HG03378 (cell line): ENCODE measurements at regions not wholly inside any gene's neighbourhood (a gene's known extent, or its start where the extent isn't known, plus 50 kb on each side); places are given as distances from the start of the nearest gene placed in this dataset.

Source experiments
- ATAC-seq: cut with Tn5 transposase; IDR thresholded peaks from one replicate; pipeline ENCODE4 v1.9.1; 2021; ENCODE audit warnings: mild to moderate bottlenecking, moderate library complexity; ENCODE audit not compliant: unreplicated experiment

GRCh38 chr15:92304223-92304975, 89.3 kb upstream of the ST8SIA2 start:
- no peak for ATAC-seq

GRCh38 chr15:92305343-92305742, 88.3 kb upstream of the ST8SIA2 start:
- no peak for ATAC-seq

GRCh38 chr15:92306663-92307062, 87.0 kb upstream of the ST8SIA2 start:
- no peak for ATAC-seq

GRCh38 chr15:92315144-92315543, 78.5 kb upstream of the ST8SIA2 start:
- ATAC-seq: no peak

GRCh38 chr15:92315595-92316211, 78.0 kb upstream of the ST8SIA2 start:
- no peak for ATAC-seq

GRCh38 chr15:92316586-92317295, 76.9 kb upstream of the ST8SIA2 start:
- no peak for ATAC-seq

- ATAC-seq: no peak
These were observed 73.5 kb upstream of the ST8SIA2 start for GRCh38 chr15:92320012-92320699.

GRCh38 chr15:92322566-92323355, 70.9 kb upstream of the ST8SIA2 start:
- no peak for ATAC-seq

- ATAC-seq: no peak
These were observed 70.2 kb upstream of the ST8SIA2 start for GRCh38 chr15:92323525-92323924.

GRCh38 chr15:92324101-92324963, 69.3 kb upstream of the ST8SIA2 start:
- ATAC-seq: no peak

GRCh38 chr15:92326236-92326635, 67.4 kb upstream of the ST8SIA2 start:
- ATAC-seq: no peak

GRCh38 chr15:92327033-92327432, 66.6 kb upstream of the ST8SIA2 start:
- ATAC-seq: no peak

- no peak for ATAC-seq
These were observed 65.5 kb upstream of the ST8SIA2 start for GRCh38 chr15:92328207-92328606.

- no peak for ATAC-seq
These were observed 61.4 kb upstream of the ST8SIA2 start for GRCh38 chr15:92332125-92332899.

GRCh38 chr15:92333709-92334108, 60.0 kb upstream of the ST8SIA2 start:
- no peak for ATAC-seq

- no peak for ATAC-seq
These were observed 57.2 kb upstream of the ST8SIA2 start for GRCh38 chr15:92336419-92336987.

- ATAC-seq: no peak
These were observed 54.3 kb upstream of the ST8SIA2 start for GRCh38 chr15:92339361-92339760.
